Cardiac muscle cell (in vitro differentiated cells and primary cell): ENCODE measurements at regions not wholly inside any gene's neighbourhood (a gene's known extent, or its start where the extent isn't known, plus 50 kb on each side); places are given as distances from the start of the nearest gene placed in this dataset.
"Not testable (repeated sequence)": the region's sequence is repeated elsewhere in the genome, so short reads cannot be mapped to it uniquely, and the experiment has no call there.

Experiments
- DNase-seq, 2 donors: peaks; one replicate each; pipeline versions ENCODE4 v3.0.0 to v3.0.0-alpha.2; 2010 to 2017; ENCODE audit warnings: low read depth in 1 of 2, low spot score in 1 of 2
- H3K27ac ChIP-seq: fragments of 200-600 bp; sonication (generic); 2 replicates; pipeline ENCODE4 v1.5.1; 2016
- H3K27me3 ChIP-seq: fragments of 200-600 bp; sonication (generic); 2 replicates; pipeline ENCODE4 v1.6.0; 2016; ENCODE audit warnings: control low read depth
- H3K36me3 ChIP-seq: fragments of 200-600 bp; sonication (generic); 2 replicates; pipeline ENCODE4 v1.5.1; 2016; ENCODE audit warnings: control low read depth
- H3K4me1 ChIP-seq: fragments of 200-600 bp; sonication (generic); 2 replicates; pipeline ENCODE4 v1.8.1; 2017; ENCODE audit warnings: low read depth, mild to moderate bottlenecking, mixed run types
- H3K4me3 ChIP-seq: fragments of 200-600 bp; sonication (generic); 2 replicates; pipeline ENCODE4 v1.5.1; 2016; ENCODE audit warnings: mild to moderate bottlenecking
- H3K9me3 ChIP-seq: fragments of 200-600 bp; sonication (generic); 2 replicates; pipeline ENCODE4 v1.5.1; 2017; ENCODE audit warnings: low read depth, mild to moderate bottlenecking, control low read depth
- TF ChIP-seq, protein P1 (sequence below): IDR thresholded peaks from 2 replicates; pipeline ENCODE4 v1.5.1; 2012; ENCODE audit warnings: low read depth, mild to moderate bottlenecking, low read length

DNA sequence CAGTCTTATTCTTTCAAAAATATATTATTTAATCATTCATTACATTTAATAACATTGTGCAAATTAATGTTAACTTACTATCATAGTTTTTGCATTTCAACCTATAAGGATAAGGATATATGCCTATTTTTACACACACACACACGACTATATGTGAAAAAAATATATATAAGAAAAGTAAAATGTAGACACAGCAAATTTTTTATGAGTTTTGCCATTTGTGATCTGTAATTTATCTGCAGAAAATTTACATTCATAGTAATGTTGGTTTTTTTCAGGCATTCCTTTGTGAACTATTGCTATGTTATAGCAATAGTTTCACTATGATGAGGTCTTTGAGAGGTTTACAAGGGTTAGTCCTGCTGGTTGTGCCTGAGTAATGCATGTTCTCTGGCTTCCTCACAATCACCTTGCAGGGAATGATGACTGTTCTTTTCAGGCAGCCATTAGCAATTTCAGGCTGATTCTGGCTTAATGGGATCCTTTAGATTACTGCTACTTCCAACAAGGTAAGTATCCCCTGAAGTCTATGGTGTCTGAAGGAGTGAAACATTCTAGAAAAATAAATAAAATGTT is 183.7 kb upstream of the CDK1 start:
- Histone ChIP-seq H3K36me3 (no peaks in the 10 kb centered on the region), H3K27me3 (no peaks in the 10 kb centered on the region), H3K9me3 (no peaks in the 10 kb centered on the region), H3K4me3 (no peak overlapping the region), H3K4me1 (no peaks in the 10 kb centered on the region), H3K27ac (no peak overlapping the region)
- TF ChIP-seq, protein P1, sequence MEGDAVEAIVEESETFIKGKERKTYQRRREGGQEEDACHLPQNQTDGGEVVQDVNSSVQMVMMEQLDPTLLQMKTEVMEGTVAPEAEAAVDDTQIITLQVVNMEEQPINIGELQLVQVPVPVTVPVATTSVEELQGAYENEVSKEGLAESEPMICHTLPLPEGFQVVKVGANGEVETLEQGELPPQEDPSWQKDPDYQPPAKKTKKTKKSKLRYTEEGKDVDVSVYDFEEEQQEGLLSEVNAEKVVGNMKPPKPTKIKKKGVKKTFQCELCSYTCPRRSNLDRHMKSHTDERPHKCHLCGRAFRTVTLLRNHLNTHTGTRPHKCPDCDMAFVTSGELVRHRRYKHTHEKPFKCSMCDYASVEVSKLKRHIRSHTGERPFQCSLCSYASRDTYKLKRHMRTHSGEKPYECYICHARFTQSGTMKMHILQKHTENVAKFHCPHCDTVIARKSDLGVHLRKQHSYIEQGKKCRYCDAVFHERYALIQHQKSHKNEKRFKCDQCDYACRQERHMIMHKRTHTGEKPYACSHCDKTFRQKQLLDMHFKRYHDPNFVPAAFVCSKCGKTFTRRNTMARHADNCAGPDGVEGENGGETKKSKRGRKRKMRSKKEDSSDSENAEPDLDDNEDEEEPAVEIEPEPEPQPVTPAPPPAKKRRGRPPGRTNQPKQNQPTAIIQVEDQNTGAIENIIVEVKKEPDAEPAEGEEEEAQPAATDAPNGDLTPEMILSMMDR: no peak
- DNase-seq: no peak

DNA sequence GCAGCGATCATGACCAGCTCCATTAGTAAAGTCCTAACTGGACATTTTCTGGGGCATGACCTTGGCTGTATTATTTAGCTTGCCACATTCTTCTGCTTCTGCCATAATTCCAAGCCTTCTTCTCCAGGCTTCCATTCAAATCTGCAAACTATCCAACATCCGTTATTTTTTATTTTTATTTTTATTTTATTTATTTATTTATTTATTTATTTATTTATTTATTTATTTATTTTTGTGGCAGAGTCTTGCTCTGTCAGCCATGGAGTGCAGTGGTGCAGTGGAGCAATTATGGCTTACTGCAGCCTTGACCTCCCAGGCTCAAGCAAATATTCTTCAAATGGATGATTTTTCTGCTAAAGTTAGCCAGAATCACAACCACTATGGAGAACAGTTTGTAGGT is 187.2 kb upstream of the CDK1 start:
- Histone ChIP-seq H3K9me3 (no peaks in the 10 kb centered on the region), H3K36me3 (no peaks in the 10 kb centered on the region), H3K4me3 (no peak overlapping the region), H3K27me3 (no peaks in the 10 kb centered on the region), H3K27ac (no peak overlapping the region), H3K4me1 (no peaks in the 10 kb centered on the region)
- no peak for DNase-seq
- TF ChIP-seq, protein P1: no peak

DNA sequence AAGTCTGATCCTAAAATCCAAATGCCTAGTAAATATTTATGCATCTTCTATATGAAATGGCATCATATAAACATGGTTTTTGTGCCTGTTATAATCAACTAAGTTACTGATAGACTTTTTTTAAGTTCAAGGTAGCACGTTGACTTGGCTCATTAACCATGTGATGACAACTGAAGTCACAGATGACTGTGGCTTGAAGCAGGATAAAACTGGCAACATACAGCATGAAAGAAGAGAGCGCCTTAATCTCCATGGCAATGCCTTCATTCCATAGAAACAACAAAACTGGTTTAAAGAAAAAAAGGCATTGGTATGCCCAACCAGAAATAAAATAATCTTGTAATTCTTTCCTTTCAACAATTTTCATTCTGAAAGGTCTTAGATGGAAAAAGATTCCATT is 188.9 kb upstream of the CDK1 start:
- H3K4me1 ChIP-seq: no peaks in the 10 kb centered on the region
- H3K36me3 ChIP-seq: no peaks in the 10 kb centered on the region
- TF ChIP-seq, protein P1: no peak
- H3K9me3 ChIP-seq: no peaks in the 10 kb centered on the region
- H3K27me3 ChIP-seq: no peaks in the 10 kb centered on the region
- DNase-seq: no peak
- no peak overlapping the region for H3K27ac ChIP-seq
- H3K4me3 ChIP-seq: no peak overlapping the region

DNA sequence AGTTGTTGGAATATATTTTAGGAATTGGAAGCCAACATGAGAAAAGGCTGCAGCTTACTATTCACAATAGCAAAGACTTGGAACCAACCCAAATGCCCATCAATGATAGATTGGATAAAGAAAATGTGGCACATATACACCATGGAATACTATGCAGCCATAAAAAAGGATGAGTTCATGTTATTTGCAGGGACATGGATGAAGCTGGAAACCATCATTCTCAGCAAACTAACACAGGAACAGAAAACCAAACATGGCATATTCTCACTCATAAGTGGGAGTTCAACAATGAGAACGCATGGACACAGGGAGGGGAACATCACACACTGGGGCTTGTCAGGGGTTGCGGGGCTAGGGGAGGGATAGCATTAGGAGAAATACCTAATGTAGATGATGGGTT is 192.1 kb upstream of the ANK3 start:
- not testable (repeated sequence) for H3K27ac ChIP-seq, H3K4me3 ChIP-seq, H3K27me3 ChIP-seq, H3K9me3 ChIP-seq, DNase-seq, H3K4me1 ChIP-seq, H3K36me3 ChIP-seq

DNA sequence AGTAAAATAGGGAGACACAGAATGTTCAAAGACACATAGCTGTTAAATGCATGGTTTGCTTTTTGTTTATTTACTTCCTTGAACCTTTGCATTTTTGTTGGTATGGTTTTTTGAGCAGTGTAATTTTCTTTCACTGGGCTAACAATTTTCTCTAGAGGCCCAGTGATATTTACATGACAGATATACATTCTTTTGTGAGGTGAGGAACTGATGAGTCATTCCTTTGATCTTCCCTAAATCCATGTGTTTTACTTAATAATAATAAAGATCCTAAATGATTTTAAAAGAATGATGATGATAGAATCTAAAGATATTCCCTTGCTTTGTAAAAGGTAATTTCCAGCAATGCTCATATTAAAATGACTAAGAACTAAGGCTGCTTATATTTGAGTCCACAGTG is 188.5 kb upstream of the ANK3 start:
- H3K4me1 ChIP-seq: peaks cover 21% of the 10 kb centered on the region
- no peak overlapping the region for H3K4me3 ChIP-seq
- no peaks in the 10 kb centered on the region for H3K36me3 ChIP-seq
- no peaks in the 10 kb centered on the region for H3K27me3 ChIP-seq
- no peaks in the 10 kb centered on the region for H3K9me3 ChIP-seq
- TF ChIP-seq, protein P1: no peak
- DNase-seq: no peak
- no peak overlapping the region for H3K27ac ChIP-seq

DNA sequence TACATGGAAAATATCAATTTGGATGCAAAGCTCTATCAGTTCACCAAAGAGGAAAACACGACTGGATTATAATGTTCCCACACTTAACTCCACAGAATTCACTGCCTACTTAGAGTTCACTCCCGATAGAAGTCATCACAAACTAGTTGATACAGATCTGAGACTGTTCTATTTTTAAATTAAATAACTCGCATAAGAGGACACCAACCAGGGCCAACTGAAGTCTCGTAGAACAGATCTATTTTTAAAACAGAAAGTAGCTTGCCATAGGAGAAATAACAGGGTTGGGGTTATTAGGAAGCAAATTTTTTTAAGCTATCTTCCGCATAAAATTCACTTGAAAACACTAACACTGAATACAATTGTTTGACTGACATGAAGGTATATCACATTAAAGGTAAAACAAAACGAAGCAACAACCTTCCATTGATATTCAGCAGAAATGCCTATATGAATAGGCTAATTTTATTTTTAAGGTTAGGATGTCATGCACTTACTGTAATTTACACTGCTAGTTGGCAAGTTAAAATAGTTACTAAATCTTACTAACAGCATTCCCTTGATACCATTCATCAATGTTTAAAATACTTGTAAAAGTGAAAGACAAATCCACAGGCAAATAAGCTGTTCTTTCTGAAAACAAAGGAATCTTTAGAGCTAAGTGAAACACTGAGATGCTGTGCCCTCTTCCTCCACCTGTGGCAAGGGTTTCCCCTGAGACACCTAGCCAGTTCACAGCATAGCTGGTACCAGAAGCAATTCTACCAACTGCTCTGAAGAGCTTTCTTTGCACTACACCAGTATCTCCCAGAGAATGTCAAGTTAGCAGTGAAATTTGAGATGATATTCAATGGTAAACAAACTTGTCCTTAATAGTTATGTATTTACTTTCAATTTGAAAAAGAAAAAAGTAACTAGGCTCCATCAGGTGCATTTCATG is 186.7 kb upstream of the ANK3 start:
- DNase-seq: no peak
- Histone ChIP-seq H3K9me3 (no peaks in the 10 kb centered on the region), H3K27ac (no peak overlapping the region), H3K36me3 (no peaks in the 10 kb centered on the region), H3K27me3 (no peaks in the 10 kb centered on the region), H3K4me1 (peaks cover 28% of the 10 kb centered on the region), H3K4me3 (no peak overlapping the region)
- TF ChIP-seq, protein P1: no peak
